ENCODE measurements at regions not wholly inside any gene's neighbourhood (a gene's known extent, or its start where the extent isn't known, plus 50 kb on each side); places are given as distances from the start of the nearest gene placed in this dataset.

DNA sequence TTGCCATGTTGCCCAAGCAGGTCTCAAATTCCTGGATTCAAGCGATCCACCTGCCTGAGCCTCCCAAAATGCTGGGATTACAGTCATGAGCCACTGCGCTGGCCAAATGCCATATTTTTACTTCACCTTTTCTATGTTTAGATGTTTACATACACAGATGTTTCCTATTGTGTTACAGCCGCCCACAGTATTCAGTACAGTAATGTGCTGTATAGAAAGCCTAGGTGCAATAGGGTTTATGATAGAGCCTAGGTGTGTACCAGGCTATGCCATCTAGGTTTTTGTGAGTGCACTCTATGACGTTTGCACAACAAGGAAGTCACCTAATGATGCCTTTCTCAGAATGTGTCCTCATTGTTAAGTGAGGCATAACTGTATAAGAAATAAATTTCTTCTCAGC, 153.4 kb downstream of the CHRM3 start:
- DNase-seq, result no peak

DNA sequence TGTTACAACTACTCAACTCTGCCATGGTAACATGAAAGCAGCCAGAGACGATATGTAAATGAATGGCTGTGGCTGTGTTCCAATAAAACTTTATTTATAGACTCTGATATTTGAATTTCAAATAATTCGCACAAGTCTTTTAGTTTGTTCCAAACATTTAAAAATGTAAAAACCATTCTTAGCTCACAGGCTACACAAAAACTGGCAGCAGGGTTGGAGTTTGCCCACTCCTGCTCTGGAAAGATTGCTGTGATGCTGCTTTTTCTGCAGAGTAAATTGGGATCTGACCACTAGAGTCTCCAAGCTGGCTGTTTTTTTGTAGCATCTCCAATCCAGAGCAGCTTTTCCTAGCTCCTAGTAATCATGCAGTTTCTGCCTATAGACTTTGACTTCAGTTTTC, 157.5 kb downstream of the CHRM3 start:
- DNase-seq, result no peak

DNA sequence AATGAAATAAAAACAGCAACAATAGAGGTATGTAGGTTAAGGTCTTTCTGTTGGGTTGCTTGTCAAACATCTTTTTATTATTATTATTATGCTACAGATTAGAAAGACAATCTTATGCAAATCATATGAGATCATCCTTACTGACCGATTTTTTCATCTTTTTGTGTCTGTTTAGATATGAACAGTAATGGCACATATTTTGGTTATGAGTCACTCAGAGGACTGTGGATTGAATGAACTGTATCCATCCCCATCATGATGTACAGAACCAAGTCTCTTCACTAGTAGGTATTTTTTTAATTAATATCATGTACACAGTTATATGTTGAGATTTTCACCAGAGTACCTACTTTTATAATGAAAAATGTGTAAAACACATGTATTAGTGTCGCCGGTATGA, 159.1 kb downstream of the CHRM3 start:
- DNase-seq, result no peak

DNA sequence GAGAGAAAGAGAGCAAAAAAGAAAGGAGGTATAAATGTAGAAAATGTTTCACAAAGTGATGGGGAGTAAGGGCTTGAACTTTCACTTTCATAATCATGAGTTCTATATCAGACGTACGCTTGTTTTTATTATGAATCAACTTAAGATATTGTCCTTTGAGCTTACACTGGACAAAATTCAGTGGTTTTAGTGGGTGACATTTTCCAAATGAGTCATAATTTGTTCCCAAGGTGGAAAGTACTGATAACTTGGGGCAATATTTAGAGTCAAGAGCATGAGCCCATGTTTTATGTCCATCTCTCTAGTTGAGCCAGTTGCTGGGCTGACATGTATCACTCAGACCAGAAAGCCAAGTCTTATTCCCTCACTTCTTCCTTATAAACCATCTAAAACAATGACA, 161.6 kb downstream of the CHRM3 start:
- DNase-seq, result no peak

DNA sequence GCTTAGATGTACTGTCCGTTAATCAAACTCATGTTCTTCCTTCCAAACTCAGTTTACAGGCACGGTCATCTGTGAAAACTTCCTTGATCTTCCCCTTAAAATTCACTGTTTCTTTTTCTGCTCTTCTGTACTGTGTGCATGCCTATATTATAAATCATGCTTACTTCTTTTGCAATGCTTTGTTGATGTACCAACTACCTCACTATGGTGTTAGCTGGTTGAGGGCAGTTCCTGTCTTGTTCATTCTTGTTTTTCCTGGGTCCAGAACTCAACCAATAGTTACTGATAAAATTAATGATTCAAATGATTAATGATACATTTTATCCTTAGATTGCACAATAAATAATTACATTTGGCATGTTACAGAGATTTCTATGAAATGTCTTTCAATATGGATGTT, 163.8 kb downstream of the CHRM3 start:
- DNase-seq, result no peak

DNA sequence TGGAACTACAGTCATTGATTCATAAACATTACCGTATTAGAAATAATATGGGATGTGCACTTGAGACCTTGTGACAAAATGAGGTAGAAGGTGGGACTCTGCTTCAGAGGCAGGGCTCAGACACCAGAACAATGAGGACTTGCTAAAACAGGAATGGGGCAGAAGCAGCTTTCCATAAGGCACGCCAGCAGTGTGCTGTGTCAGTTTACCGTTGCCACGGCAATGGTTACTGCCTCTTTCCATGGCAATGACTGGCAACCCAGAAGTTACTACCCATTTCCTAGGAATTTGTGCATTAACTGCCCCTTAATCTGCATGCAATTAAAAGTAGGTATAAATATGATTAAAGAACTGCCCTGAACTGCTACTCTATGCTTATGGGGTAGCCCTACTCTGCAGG, 169.0 kb downstream of the CHRM3 start:
- DNase-seq, result no peak

DNA sequence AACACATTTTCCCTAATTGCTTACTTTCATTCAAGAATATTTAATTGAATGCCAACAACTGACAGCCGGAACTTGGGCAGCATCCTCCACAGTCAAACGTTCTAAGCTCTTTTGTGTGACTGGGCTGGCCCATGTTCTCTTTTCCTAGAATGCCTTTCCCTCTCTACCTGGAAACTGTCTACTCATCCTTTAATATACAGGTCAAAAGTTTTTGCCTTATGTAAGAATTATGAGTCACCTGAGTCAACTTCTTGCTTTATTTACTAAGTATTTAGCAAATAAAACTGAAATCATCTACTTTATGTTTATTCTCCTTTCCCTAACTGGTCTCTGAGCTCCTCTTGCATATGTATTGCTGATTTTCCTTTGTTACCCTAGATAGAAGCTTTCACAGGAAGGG, 172.2 kb downstream of the CHRM3 start:
- no peak for DNase-seq

DNA sequence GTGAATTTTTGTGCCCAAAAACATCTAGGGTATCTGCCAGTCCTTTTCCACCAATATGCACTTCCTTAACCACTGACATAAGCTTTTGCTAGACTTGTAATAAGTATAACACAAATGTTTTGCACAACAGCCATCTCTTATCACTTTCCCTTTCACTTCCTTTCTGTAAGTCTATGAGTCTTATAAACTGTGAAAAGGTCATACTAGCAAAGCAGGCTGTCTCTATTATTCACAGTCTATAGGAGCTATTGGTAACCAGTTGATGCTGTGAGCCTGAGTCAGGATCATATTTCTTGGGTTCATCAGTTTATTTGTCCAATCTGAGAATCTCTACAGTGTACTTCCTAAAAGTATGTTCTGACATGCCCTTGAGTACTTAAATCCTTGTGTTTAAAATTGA, 172.6 kb downstream of the CHRM3 start:
- DNase-seq, result no peak

DNA sequence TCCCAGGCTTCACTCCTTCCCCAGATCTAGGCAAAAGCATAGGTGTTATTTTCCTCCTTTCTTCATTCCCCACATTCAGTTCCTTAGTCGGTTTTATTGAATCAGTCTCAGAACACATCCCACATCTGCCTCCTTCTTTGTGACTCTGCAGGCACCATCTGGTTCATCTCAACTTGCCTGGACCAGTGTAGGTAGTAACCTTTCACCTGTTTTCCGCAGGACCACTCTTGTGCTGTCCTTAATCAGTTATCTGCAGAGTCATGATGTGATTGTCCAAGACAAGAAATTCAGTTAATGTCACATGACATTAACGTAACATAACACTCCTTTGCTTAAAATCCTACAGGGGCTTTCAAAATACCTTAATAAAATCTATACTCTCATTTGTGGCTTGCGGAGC, 174.6 kb downstream of the CHRM3 start:
- DNase-seq, result no peak

DNA sequence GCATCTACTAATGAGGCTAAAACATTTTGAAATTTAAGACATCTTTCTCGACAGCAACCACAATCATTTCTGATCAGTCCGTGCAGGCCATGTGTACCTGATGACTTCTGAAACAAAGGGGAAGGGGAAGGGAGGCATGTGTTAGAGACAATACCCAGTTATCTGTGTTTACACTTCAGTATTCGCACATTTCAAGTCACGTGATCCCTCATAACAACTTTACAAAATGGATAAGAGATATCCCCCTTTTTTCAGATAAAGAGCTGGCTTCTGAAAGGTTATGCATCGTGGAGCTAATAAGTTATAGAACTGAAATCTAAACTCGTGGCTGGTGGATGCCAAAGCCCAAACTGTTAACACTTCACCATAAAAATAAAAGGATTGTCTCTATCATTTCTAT, 175.7 kb downstream of the CHRM3 start:
- DNase-seq, result no peak

DNA sequence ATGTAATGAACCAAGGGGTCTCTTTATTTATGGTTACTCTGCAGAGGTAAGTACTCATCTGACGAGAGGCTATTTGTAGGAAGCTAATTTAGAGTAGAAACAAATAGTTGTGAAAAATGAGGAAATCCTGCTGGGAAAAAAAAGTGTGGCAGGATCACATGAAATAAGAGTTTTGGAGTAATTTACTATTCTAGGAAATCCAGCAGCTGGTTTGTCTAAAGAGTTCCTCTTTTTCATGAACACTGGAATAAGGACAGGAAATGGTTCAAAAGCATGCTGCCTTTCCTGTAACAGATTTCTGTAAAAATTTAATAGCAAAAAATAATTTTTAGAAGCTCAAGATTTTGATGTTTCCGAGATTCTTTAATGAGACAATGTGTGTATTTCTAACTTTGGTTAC, 177.3 kb downstream of the CHRM3 start:
- no peak for DNase-seq

DNA sequence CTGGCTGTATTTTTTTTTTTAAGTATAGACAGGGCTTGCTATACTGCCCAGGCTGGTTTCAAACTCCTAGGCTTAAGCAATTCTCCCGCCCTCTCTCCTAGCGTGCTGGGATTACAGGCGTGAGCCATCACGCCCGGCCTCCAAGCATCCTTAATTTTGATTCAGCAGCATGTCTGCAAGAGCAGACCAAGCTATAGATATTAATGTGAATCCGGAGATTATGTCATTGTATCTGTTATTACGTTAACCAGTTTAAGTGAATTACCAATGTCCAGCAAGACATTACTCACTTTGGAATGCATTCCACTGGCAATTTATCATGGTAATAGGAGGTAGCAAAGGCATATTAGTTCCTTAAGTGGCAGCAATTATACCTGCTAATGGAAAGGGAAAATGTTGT, 179.7 kb downstream of the CHRM3 start:
- no peak for DNase-seq

DNA sequence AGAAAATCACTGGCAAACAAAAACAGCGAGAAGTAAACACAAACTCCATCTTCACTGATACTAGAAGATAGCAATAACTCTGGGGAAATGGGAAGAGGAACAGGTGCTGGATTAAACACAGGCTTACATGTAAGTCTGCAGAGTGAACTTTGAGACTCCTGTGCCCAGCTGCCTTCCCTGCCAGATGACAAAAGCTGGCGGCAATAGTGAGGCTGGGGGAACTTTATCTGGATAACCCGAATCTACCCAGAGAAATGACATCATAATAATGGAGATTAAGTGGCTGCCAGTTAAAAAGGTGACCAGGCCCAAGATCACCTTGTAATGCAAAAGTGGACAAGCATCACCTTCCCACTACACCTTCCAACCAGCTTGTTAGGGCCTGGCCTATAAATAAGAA, 184.5 kb downstream of the CHRM3 start:
- DNase-seq, result no peak

DNA sequence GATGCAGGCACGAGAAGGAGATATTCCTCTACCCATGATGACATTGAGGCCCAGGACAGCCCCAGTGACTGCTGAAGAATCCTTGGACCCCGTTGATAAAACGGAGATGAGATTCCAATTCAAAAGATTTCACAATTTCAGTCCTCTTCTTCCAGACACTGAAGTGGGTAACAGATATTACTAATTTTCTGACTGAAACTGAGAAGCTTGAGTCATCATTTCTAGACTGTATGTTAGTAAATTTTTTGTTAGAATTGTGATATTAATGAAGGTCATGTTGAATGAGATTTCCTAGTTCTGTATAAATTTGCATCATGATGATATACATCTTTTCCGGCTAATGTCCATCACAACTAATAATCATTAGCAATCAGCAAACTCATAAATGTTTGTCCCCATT, 185.8 kb downstream of the CHRM3 start:
- DNase-seq, result no peak

DNA sequence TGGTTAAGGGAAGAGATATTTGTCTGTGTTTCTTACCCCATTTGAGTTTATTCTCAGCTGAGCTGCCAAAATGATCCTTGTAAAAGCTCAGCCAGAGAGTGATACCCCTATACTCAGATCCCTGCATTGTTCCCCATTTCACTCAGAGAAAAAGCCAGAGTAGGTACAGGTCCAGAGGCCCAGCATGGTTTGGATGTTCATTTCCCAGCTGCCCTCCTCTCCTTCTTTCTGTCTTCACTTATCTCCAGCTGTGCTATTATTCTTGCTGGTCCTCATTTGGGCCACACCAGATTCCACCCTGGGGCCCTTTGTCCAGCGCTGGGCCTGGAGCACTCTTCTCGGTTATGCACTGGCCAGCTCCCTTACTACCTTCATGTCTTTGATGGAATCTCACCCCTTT, 187.7 kb downstream of the CHRM3 start:
- DNase-seq, result no peak

DNA sequence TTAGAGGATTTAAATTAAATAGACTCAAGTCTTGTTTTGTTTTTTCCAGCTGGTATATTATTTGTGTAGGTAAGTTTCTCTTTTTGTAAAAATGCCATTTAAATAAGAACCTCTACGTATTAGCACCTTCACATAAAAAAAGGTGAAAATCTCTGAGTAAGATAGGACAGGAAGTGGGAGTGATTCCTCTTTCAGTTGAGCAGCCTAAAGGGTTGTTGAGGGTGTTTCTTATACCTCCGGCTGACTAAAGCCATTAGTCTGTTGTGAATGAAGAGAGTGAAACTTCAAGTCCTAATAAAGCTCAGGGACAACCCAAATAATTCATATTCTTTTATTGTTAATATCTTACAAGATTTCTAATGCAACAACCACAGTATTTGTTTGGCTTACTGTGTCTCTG, 188.7 kb downstream of the CHRM3 start:
- no peak for DNase-seq

DNA sequence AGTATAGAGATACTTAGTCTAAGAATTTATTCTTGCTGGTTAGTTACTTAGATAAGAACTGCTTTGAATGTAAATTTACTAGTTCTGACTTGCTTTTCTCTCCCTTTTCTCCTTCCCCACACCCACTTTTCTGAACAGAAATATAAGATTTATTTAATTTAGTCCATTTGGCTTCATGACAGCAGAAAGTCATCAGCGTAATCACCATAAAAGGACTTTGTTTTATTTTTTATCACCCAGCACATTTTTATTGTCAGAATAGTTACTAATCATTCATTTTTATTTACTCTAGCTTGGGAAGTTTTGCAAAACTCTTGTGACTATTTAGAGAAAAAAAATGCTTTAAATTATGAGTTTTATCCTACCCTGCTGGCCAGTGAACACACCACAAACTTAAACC, 197.2 kb downstream of the CHRM3 start:
- no peak for DNase-seq

DNA sequence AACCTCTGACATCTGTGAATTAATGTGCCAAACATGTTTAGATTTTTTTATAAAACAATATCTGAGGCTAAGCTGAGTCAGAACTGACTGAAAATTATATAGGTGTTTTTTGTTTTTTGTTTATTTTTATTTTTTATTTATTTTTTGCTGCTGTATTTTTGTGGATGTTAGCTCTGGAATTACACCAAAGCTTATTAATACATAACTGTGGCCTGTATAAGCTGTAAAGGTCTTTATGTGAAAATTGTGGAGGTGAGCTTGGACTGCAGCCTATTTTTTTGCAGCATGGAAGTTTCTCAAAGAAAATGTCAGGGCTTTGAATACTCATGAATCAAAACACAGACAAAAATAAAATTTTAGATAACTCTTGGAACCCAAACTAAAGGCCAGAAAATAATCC, 199.8 kb downstream of the CHRM3 start:
- DNase-seq, result no peak

DNA sequence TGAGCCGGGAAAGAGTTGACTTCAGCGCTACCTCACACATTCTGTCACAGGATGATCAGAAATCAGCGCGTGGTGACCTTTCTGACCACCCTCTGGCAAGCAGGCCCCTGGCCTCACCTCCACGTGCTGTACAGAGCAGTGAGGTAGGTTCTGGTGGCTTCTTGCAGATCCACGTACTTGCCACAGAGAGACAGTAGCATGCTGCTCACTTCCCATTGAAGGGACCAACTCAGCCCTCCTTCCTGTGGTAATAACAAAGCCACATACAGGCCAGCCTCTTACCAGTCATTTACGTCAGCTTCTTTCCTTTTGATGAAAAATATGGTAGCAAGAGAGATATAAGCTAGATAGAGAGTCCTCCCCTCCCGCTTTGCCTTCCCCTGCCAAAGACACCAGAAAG, 200.7 kb downstream of the CHRM3 start:
- no peak for DNase-seq

DNA sequence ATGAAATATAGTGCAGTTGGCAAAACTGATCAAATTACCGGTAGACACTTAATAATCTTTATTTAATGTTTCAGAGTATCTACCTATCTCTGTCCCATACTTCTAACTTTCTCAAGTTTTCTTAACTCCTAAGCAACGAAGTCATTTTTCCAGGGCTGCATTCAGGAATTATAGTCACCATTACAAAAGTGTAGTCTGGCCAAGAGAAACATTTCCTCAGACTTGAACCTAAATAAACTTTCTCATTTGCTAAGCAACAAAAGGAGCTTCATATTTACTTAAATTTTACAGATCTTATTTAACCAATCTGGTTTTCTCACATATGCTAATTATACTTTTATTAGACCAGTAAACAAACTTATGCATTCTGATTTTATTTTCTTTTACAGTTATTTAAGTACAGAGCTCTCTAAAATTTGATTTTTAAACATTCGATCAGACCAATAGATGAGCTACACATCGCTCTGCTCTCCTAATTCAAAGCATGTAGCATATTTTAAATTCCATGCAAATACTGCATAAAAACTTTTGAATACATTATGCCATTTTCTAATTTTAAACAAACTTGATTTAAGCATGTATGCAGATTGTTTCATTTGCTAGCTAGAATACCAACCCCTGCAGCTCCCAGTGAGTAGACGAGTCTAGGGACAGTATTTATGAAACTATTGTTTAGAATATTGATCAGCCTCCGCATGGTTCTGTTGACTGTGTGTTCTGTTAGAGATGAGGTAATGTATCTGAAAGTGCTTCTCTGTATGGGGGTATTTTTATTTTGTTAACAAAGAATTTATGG, 201.4 kb downstream of the CHRM3 start:
- DNase-seq, result no peak

DNA sequence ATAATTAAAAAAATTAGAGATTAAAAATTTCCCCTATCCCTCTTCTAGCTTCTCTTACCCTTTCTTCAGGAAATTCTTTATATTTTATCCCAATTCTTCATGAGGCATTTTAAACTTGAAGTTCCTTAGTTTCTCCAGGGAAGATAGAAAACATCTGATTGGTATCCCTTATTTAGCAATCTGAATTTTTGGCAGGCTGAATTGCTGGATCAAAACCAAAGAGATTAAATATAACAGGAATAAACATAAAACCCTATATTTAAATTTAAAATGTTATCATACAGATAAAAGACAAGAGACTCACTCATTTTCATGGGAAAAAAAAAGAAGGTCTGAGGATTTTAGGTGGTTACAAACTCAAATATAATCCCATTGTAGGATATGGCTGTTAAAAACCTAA, 204.2 kb downstream of the CHRM3 start:
- no peak for DNase-seq

DNA sequence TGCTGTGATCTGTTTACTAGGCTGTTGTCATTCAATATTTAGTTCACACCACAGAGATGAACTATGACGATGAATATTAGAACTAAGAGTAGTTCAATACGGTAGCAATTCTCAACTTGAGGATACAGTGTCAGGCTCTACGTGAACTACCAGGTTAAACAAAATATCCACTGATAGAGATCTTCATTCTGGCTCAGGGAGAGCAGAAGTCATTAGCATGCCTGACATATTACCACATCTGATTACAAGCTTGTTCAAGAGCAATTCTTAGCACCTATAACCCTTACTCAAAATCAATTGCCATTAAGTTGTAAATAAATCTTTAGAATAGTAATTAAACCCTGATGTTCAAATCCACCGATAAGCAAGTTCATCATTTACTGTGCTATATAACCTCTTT, 207.2 kb downstream of the CHRM3 start:
- DNase-seq, result no peak

DNA sequence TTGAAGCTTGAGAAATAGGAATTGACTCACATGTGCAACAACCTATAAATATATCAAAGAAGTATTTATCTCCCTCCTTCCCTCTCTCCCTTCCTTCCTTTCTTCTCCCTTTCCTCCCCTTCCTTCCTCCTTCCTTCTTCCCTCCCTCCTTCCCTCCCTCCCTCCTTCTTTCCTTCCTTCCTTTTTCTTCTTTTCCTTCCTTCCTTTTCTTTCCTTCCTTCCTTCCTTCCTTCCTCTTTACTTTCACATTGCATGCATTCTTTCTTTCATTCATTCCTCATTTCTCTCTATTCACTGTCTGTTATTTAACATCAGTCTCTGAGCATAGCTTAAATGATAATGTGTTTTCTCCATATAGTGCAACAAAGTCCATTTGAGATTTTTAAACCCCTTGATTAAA, 214.2 kb downstream of the CHRM3 start:
- DNase-seq, result no peak

DNA sequence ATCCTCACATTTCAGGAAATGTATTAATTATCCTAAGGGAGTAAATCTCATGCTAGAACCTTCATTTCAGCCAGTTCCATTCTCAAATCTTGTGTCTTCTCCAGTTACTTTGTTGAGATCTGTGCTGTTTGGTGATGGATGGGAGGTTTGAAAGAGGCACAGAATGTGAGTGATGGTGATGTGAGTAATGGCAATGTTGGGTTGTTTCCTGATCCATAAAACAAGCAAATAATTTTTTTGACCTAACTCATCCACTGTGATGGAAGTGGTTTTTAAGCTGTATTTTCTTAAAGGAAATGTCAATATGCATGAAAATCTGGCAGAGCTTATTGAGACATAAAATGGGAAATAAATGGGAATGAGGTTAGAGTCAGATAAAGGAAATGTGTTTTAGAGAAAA, 214.7 kb downstream of the CHRM3 start:
- no peak for DNase-seq

DNA sequence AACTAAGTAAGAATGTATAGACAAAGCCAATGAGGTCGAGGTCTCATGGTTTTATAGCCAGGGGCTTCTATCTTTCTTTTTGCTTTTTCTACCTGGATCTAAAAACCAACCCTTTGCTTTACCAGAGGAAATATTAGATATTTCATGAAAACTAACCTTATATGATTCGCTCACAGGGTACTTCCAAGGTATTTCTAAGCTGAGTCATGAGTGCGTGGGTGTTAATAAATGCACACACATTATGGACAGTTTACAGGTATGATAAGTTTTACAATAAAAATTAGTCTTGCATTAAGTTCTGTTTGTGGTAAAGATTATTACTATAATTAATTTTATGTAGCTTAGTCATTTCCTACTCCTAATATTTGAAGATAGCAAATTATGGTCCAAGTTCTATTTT, 217.2 kb downstream of the CHRM3 start:
- DNase-seq, result no peak

Measured in NCI-H510A (cell line).